HG02759 (cell line): ENCODE measurements at regions not wholly inside any gene's neighbourhood (a gene's known extent, or its start where the extent isn't known, plus 50 kb on each side); places are given as distances from the start of the nearest gene placed in this dataset.

Experiments
- ATAC-seq: cut with Tn5 transposase; IDR thresholded peaks from one replicate; pipeline ENCODE4 v1.9.1; 2021; ENCODE audit warnings: mild to moderate bottlenecking, moderate library complexity; ENCODE audit not compliant: unreplicated experiment

DNA sequence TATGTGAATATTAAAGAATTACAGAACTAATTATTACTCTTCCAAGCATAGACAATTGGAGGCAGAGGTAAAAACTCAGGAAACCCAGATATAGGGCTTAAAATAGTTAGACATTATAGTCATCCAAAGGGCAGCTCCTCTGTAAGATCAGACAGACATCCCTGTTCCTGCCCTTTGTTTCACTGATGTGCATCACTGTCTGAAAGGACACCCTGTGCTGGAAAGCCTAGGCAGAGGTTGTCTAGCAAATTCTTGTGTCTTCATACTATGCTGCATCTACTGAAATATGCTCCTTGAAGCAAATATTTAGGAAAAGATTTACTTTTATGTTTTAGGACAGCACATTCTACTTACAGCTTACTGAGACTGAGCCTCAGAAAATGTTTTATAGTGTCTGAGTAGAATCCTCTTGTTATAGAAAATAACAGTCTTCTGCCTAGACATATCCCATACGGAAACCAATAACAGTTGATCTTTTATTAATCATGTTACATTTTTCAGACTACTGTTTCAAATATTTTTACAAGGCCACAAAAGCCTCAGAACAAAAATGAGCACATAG is 977.3 kb upstream of the CDH2 start:
- no peak for ATAC-seq

DNA sequence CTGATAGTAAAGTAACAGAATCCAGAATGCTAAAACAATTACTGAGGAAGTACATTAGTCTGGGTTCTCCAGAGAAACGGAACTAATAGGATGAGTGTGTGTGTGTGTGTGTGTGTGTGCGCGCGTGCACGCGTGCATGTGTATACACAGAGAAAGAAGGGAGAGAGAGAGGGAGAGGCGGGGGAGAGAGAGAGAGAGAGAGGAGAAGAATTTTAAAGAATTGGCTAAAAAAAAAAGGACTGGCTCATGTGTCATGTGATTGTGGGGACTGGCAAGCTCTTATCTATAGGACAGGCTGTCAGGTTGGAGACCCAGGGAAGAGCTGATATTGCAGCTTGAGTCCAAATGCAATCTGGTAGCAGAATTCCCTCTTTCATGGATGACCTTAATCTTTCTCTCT is 976.2 kb upstream of the CDH2 start:
- no peak for ATAC-seq

DNA sequence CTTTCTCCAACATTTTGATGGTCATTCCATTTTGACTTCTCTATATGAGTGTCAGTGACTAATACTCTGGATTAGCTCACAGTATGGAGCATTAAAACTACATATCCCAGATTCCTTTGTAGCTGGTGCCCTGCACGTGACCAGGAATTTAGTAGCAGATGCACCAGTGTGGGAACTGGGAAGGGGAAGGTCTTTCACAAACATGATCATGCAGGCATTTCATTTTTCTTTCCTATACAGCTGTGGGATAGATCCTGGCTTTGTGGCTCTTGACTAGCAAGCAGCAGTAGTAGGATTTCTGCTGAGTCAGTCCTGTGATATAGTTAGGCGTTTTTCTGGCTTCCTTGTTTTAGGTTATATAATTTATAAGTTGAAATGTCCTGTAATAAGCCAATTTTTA is 971.0 kb upstream of the CDH2 start:
- ATAC-seq = no peak

DNA sequence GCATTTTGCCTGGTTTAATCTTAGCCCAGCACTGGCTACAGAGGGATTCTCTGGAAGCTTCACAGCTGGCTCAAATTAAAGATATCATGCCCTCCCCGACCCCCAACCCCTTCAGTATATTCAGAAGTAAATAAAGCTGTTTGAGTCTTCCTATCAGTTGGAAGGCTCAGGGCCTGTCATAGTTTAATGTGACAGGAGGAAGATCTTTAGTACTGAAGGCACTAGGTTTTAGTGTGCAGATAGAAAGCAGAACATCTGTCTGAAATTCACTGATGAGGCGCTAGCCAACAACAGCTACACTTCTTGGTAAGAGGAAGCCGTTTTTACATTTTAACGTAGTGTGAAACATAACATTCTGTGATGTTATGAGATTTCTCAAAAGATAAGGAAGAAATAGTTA is 969.1 kb upstream of the CDH2 start:
- no peak for ATAC-seq

DNA sequence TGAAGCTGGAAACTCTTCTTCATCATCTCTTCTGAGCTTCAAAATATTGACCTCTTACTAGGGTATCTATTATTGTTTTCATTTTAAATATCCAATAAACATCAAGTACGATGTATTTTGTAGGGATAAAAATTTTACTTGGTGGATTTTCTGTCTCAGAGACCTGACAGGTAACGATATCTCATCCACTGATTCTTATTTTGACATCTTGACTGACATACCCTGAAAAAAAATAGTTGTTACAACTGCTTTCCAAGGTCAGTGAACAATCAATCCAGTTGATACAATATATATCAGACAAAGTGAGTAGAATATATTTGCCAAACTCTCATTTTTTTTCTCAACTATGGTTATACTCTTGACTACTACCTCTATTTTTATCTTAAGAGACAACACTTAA is 963.7 kb upstream of the CDH2 start:
- no peak for ATAC-seq

DNA sequence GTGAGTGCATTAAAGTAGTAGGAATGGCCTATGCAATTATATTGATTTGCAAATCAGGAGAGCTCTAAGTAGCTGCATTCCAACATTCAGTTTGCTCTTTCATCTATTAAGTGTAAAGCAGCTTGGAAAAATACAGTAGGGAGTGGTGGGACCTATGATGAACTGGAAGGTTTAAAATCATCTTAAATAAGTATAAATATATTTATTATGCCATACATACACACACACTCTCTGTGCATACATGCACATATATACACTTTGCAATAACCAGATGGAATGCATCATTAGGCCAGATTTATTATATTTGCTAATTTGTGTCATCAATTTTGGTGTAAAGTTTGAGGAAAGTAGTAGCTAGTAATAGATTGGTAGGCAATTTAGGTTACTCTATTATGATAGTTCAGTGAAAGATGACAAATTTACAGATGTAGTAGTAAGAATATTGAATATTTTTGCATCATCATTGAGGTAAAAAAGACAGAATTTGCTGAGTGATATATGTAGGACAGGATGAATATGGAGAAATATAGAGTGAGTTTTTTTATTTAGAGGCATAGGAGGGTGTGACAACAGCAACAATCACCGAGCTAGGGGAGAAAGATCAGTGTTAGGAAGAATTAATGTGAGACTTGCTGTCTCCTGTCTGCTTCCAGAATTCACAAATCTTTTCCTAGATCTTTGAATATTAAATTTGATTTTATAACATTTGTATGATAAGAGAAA is 961.0 kb upstream of the CDH2 start:
- no peak for ATAC-seq

DNA sequence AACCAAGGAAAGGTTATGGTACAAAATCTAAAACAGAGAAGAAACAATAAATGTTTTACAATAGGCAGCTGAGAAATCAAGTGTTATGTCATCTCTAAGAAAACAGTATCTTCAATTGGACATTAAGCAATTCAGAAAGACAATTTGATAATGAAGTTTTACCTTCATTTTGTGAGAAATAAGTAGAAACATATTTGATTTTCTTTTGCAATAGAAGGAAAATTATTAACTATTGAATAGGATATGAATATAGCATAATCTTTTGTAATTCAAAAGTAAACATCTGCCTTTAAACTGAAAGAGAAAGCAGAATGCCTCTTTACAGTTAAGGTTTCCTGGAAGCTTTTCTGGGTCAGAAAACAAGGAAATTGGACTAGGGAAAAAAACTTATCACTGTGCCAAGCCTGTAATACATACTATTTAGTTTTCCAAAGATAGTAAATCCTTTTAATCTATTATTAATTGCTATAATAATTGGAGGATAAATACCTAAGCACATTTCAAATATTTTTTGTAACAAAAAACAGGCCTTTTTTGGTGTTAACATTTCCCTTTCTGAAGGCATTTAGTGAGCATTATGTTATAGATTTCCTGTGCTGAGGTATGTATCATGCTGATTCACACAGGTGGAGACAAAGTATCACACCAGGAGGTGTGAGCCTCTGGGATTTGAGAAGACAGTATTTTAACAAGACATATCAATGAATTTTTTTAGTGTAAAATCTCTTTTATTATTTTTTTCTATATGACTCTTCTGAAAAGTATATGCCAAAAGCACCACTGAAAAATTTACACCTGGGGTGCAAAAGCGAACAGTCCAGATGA is 947.0 kb upstream of the CDH2 start:
- no peak for ATAC-seq

DNA sequence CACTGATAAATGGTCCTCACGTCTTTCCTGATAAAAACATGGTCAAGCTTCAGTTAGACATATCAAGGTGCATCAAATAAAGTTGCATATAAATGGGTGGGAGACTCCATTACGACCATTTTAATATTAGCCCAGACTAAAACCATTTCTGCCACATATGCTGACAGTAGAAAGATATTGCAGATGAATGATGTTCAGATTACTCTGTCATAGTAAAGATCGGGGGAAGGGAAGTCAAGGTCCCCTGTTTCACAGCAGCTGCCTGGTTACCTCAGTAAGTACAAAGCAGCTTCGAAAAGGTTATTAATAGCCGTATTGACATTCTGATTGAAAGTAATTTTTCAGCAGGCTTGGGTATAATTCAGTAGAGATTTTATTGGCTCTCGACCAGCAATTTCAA is 927.7 kb upstream of the CDH2 start:
- ATAC-seq = no peak

DNA sequence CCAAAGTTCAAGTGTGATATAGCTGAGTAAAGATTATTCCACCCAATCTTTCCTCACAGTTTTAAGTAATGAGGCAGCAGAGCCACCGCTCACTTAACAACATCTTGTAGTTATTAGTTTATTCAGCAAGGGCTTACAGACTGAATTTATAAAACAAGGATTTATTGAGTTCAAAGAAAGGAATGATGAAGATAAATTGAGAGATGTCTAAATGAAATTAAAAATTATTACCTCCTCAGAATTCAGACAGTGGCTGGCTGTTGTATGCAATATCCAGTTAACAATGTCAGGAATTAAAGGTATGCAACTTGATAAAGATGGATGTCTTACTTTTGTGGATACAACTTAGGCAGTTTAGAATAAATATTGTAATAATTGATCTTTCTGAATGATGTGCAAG is 927.3 kb upstream of the CDH2 start:
- ATAC-seq = no peak

DNA sequence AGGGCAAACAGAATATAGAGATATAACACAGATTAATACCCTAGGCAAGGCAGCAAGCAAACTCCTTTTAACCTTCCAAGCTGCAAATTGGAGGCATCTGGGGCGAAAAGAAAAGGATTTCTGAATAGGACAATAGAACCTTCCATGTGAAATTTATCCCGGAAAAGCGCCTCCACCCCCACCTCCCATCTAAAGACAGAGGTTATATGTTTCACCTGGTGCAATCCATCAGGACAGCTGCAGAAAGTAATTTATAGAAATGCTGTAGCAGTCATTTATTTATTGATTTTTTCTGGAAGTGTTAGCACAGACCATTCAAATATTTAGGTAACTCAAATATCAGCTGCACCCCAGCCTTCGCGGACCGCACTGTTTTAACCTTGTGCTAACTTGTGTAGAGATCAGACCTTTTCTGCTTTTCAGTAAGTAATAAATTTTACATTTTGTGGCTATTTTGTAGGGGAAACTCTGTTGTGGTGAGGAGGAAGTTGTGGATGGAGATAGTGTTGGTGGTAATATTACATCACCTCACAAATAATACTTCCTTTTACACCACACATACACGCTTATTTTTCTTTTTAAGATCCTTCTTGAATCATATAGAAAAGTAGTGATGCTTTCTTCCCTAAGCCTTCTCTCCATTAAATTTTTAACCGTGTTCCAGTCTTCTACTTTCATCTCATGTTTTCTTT is 919.3 kb upstream of the CDH2 start:
- ATAC-seq = no peak

DNA sequence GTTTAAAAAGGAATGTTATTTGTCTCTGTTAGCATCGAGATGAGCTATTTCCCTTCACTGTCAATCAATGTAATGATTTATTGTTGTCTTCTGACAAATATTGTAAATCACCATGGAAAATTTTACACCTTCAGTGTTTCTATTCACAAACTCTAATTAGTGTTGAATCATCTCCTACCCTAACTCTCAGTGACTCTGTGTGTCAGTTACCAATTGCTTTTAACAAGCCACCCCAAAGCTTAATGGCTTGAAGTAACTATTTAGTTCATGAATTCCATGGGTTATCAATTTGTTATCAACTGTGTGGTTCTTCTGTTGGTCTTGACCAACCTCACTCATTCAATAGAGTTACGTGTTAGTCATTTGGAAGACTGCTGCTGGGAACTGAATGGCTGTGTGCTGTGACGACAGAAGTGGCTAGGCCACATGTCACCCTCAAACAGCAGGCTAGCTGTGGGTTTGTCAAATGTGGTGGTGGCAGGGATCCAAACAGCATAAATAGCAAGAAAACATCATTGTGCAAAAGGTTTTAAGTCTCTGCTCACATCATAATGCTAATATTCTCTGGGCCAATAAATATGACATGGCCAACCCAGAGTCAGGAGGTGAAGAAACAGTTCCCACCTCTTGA is 910.8 kb upstream of the CDH2 start:
- ATAC-seq = no peak

DNA sequence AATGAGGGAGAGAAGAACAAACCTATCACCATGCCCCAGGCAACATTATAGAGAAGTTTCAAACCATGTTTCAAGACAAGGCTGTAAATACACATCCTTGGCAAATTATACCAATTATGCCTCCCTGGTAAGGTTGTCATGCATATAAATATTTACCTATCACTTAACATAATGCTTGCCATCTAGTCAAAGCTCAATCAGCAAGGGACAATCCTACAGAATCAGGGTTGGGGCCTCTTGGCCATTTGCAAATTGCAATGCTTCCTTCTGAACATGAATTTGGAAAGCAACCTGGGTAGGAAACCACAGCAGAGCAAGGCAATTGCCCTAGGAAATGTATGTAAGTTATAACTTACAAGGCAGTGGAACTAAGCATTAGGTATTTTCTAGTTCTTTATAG is 907.2 kb upstream of the CDH2 start:
- ATAC-seq = no peak

DNA sequence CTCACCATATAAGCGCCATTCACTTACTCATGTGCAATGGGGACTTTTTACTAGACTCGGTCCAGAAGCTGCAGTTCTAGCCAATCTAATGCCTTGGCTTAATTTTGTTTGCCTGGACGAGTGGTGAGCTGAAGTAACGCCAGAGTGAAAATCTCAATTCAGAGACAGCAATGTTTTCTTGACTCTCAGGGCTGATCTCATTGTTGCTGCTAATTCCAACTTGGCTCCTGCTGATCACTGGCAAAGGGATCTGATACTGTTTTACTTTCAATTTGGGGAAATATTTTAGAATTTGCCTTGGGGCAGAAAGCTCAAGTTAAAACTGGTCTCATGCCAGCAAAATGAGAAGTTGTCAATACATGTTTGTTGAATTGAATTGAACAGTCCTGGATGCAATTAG is 906.6 kb upstream of the CDH2 start:
- no peak for ATAC-seq

DNA sequence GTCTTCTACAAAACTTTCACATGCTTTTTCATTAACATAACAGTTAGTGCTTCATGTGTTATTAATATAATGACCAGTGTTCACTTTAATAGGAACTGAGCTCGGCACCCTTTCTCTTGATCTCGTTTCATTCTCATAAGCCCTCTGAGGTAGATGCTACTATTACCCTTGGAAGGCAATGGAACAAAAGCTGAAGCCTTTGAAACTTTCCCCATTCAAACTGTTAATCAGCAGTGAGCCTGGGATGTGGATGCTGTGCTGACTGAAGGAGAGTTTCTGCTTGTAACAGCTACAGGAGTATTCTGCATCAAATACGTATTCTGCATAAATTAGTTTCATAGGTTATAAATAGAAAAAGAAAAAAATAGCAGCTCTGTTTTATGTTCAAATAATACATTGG is 904.0 kb upstream of the CDH2 start:
- no peak for ATAC-seq

DNA sequence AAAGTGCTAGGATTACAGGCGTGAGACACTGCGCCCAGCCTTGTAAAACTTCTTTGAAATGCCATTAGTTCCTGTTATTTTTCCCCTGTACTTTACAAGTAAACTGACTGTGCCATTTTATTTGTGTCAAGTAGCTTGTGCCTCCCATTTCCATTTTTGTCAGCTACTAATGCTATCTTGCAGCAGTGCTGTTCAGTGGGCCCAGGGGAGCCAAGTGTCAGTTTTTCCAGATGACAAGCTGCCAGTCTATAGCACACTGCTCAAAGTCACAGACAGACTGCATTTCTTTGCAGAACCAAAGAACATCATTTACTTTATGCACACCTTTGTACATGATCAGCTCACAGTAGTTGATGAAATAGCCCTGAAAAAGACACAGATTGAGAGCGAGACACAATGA is 901.3 kb upstream of the CDH2 start:
- no peak for ATAC-seq

DNA sequence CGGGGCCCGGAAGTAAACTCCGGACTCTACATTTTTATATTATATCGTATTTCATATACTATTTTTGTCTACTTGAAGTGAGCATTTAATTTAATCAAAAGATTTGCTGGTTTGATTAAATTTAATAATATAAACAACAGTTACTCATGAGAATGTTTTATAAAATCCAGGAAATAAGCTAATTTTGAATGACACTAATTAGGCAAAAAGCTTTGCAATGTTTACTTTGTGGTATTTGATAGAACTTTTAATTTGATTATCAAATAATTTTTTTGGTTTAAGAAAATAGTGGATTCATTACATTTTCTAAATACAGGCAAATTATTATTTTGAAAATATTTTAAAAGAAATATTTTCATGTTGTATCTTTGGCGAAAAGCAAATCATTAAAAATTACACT is 900.4 kb upstream of the CDH2 start:
- ATAC-seq = no peak

DNA sequence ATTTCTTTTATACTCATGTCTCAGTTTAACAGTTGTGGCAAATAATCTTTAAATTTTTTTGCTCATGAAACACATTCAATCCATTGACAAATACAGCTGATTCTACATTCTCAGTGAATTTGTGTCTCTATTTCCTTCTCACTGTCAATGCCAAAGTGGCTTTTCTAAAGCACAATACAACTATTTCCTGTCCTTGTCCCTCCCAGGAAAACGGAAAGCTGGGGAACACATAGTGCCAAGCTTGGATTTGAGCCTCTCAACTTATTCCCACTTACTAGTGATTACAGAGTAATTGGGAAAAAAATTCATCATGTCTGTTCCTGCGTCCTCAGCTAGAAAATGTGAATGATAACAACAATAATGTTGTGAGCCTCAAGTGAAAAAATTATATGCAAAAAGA is 899.7 kb upstream of the CDH2 start:
- no peak for ATAC-seq

DNA sequence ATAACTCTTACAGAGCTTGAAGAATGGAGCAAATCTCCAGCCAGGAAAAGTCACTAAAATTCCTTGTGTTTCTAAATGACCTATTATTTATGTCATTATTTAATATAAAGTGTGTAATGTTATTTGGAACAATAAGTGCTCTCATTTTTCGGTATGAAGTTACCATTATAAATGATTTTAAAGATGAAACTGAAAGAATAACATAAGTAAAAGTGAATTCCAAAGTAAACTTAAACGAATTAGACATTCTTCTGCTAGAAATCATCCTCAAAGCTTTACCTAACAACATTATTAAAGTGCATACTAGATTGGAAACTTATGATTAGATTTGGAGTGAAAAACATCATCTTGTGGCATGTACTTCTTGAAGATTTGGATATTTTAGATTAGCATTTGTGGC is 897.2 kb upstream of the CDH2 start:
- no peak for ATAC-seq

DNA sequence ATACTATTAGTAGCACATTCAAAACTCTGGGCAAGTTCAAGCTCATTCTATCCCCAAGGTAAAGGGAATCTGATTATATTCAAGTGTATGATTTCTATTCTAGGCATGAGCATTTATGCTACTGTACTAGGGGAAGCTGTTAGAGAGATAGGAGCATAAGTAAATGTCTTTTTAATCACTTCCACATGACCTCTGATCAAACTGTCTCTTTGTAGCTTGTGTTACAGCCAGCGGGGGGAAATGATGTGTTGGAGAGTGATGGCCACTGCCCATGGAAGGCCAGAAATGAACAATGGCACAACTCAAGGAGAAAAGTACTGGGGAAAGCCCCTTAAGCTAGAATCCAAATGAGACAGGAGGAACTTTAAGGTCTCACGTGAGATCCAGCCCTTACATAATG is 894.9 kb upstream of the CDH2 start:
- ATAC-seq = no peak

DNA sequence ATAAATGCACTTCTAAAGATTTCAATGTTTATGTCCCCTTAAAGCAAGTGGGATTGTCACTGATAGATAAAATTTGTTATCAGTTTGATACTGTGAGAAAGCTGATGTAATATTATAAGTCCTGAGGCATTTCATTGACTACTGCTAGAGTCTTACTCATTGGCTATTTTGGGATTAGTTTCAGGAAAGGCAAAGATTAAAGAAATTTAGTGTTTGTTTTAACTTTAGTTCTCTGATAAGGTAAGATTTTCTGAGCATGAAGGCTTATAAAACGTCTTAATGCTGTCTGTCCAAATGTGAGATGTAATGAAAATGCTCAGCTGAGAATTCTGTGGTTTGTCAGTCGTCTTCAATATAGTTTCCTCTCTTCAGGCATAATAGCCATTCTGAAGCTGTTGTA is 886.4 kb upstream of the CDH2 start:
- ATAC-seq = no peak

DNA sequence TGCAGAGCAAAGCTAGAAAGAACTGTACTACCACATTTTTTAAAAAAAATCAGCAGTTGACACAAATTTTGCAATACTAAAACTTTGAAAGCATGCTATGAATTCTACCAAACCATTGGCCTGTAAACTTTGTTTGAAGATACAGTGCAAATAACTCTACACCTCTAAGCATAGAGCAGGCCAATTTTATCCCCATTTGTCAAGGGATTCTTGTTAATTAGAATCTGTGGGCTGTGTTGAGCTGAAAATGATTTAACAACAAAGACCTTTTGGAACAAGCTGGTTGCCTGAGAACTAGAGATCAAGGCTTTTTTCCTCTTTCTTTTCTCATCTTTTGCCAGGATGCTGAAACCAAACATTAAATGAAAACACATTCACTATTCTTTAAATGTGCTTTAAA is 886.0 kb upstream of the CDH2 start:
- no peak for ATAC-seq
